ENCODE measurements at regions not wholly inside any gene's neighbourhood (a gene's known extent, or its start where the extent isn't known, plus 50 kb on each side); places are given as distances from the start of the nearest gene placed in this dataset.
"Not testable (repeated sequence)": the region's sequence is repeated elsewhere in the genome, so short reads cannot be mapped to it uniquely, and the experiment has no call there.

DNA sequence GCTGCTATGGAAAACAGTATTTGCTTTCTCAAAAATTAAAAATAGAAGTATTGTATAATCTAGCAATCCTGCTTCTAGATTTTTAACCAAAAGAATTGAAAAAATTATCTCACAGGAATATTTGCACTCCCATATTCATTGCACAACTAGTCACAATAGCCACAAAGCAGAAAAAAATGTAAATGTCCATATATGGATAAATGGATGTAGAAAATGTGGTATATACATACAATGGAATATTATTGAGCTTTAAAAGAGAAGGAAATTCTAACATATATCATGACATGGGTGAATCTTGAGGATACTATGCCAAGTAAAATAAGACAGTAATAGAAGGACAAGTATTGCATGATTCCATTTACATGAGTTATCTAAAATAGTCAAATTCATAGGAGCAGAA is 2753.0 kb downstream of the PCDH9 start:
- no peak for DNase-seq

DNA sequence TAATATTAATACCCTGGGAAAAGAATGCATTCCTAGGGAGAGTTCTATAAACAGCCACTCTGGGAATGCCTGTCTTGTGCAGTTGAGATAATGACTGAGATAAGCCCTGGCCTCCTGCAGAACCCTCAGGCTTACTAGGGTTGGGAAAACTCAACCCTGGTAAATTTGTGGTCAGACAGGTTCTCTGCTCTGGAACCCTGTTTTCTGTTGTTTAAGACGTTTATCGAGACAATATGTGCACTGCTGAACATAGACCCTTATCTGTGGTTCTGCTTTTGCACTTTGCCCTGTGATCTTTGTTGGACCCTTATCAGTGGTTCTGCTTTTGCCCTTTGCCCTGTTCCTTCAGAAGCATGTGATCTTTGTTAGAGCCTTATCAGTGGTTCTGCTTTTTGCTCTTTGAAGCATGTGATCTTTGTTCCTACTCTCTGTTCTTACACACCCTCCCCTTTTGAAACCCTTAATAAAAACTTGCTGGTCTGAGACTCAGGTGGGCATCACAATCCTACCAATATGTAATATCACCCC is 2754.0 kb downstream of the PCDH9 start:
- DNase-seq, result not testable (repeated sequence)

DNA sequence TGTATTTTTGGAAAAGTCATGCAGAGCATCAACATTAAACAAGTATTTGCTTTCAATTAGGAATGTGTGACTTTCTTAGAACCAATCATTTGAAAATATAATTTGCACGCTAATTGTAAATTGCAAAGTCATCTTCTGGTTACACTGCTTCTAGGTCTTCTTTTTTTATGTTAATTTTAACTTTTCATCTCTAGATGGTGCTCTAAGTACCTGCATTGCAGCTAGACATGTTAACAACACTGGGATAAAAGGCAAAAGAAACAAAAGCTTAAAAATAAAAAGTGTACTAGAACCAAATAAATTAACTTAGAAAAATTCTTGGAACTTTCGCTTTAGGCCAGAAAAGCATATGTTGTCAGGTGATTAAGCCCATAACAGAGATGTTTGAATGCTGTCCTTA is 2758.2 kb downstream of the PCDH9 start:
- DNase-seq, result peak; percentile 42

DNA sequence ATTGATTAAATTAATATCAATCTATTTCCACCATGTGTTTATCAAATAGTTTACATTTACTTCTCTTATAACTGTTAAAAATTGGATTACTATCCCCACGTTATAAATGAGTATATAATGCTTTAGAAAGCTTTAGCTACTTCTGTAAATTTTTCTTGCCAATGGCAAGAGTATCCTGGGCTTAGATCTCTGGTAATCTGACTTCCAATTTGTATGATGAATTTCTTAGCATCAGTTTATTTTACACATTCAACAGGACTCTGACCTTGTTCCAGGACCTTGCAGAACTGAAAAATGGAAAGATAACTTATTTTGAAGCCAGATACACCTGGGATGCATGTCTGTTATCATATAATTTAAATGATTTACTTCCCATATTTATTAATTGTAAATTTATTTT is 2759.4 kb downstream of the PCDH9 start:
- no peak for DNase-seq

DNA sequence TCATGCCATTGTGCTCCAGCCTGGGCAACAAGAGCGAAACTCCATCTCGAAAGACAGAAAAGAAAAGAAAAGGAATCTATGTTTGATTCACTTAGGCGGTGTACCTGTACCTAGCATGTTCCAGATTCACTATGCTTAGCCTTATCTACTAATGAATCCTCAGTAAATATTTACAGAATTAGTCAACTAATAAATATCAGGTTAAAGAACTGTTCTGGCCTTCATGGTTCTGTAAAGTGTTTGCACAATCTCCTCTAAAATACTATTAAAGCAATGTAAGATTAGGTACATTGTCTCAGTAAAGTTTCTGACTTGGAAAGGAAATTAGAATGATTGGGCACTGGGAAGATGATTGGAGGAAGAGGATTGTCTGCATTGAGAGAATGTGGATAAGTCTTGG is 2770.4 kb downstream of the PCDH9 start:
- DNase-seq, result no peak

DNA sequence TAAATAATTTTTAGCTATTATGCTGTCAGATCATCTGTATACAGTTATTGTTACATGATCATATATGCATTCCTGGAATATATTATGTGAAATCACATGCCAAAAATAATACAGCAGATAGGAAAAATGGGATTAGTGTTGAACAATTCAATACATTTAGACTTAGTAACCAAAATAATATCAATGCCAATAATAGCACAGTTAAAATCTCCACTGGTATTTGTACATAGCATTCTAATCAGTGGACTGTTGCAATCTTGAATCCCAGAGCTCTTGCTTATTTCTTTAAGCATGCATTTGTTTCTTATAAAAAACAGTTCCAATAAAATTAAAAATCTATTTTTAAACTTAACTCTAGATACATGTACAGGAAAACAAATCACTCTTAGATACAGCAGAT is 2772.2 kb downstream of the PCDH9 start:
- no peak for DNase-seq

DNA sequence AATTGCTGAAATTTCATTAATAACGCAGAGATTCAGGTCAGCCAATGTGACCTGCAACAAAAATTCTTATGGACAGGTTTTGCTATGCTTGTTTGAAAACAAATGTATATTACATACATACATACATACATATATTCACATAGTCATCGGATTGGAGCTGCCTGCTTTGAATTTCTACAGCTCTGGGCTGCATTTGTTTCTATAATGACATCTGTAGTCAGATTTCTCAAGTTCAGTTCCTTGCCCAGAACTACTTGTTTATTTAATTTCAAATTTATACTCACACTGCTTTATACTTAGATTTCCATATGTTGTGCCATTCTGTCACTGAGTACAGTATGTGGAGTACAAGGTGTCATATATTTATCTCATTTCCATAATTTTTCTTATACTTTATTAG is 2775.0 kb downstream of the PCDH9 start:
- DNase-seq, result no peak

DNA sequence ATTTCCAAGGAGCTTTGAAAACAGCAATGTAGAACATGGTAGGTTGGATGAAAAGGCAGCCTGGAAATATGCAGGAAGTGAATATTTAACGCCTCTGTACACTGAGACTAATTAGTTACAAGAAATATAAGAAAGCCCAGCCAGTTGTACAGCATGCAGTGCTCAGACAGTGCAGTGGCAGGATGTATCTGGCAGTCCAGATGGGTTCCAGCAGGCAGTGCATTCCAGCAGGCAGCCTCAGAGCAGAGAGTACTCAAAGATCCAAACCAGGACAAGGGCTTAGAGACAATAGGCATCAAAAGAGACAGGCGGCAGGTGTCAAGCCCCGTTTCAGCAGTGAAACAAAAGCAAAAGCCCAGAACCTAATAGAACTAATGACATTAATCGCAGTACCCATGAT is 2776.3 kb downstream of the PCDH9 start:
- no peak for DNase-seq

DNA sequence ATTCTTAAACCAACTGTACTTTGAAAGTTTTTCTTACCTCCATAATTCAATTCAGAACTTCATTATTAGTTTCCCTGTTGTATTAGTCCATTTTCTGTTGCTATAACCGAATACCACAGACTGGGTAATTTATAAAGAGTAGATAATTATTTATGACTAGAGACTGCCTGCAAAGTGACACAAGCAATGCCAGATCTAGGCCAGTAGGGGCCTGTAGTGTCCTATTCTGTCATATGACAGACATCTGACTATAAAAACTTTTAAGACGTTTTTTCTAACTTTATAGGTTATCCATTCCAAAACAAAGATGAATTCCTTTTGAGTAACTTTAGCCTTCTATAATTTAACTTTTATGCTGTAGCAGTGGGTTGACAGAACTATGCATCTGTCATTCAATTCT is 2783.8 kb downstream of the PCDH9 start:
- DNase-seq, result no peak

DNA sequence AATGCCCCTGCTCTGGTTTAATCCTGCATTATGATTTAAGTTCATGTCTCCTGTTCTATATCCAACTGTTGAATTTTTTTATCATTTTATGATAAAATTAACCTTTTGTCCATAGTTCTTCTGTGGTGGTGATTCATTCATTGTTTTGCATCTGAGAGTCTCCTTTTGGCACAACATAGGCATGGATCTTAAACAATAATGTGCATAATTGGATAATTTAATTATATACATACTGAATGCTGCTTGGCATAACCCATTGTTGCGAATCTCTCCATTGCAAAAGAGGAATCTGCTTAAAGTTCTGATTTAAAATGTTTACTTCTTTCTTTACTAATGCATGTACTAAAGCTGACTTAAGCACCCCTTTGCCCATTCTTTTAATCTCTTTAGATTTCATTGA is 2788.4 kb downstream of the PCDH9 start:
- DNase-seq, result no peak

DNA sequence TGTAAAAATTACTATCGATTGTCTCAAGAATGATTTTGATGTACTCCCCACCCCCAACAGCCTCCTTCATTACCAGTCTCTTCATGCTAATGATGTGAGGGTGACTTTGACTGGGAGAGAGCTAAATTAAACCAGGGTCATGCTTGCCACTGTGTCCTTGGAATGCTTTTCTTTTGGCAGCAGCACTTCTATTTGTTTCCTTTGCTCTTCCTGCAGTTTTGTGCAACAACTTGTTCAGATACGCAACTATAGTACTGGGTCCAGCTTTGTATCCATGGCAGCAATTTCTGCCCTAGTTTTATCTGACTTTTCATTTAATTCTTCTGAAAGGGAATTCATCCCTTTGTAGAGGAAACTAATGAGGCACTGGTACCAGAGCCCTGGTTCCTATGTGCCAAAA is 2792.1 kb downstream of the PCDH9 start:
- no peak for DNase-seq

DNA sequence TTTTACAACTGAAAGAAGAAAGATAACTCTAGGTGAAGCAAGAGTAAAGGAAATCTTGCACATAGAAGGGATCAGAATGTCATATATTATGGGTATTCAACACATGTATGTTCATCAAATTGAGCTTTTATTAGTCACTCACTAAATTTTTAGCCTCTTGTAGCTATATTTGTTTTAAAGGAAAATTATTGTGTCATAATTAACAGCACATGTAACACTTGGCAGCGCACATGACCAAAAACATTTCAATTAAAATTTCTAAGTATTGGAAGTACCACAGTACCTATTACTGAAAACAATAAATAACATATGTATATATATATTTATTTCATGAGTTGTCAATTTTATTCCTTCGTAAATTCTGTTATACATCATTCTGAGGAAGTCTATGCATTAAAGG is 2800.4 kb downstream of the PCDH9 start:
- DNase-seq, result no peak

DNA sequence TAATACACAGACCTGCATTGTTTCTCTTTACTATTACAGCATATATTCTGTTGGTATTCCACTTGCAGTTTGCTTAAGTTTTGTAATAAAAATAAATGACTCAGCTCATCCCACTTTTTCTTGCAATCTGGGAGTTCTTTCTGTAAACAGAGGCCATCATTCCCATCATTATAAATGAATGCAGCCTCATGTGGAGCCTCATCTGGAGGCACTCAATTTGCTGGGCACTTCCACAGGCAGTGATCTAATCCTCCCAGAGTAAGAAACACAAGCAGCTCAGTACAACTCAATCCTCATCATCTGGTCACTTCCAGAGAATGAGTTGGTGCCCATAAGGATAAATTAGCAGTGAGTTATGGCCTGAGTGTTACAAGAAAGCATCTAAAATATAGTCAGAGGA is 2801.9 kb downstream of the PCDH9 start:
- DNase-seq, result no peak

DNA sequence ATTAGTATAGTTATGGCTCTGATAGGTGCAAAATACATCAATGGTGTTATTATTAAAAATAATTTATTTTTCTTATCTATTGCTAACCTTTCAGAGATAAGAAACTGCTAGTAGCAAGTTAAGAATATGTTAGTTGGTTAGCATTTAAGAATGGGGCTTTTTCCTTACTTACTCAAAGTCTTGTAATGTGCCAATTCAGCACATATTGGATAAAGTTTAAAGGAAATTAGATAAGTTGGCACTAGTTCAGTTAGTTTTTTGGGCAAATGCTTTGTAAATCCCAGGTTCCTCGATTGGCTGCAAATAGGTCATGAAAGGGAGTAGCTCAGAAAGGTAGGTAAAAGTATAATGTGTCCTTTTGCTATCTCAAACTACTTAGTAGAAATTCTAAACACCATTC is 2806.7 kb downstream of the PCDH9 start:
- DNase-seq, result no peak

DNA sequence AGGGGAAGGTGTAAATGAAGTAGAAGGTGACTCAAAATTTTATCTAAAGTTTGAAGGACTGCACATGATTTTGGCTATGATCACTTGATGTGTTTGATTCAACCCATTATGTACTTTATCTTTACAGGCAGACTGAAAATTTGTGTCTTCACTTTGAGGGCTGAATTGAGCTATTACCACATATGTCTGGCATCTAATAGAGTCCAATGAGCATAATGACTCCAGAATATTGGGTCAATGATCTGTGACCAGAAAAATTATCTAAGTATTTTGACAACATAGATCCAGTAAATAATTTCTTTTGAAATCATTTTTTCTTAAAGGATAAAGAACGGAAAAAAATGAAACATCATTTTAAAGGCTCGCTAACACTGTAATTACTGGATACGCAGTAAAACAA is 2810.0 kb downstream of the PCDH9 start:
- no peak for DNase-seq

DNA sequence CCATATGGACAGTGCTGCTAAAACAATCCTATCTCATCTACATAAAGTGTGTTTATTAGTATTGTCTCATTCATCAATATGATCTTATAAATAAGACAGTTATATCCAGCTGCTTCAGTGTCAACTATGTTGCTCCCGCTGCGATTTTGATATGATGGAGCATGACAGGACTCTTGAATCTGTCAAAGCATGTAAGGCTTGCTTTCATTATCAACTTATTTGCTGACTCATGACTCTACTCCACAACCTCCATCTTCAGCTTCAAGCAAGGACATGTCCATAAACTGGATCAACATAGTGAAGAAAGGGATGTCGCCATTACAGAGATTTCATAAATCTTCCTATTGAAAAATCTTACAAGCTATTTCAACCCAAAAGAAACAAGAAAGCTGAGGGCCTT is 2812.6 kb downstream of the PCDH9 start:
- no peak for DNase-seq

DNA sequence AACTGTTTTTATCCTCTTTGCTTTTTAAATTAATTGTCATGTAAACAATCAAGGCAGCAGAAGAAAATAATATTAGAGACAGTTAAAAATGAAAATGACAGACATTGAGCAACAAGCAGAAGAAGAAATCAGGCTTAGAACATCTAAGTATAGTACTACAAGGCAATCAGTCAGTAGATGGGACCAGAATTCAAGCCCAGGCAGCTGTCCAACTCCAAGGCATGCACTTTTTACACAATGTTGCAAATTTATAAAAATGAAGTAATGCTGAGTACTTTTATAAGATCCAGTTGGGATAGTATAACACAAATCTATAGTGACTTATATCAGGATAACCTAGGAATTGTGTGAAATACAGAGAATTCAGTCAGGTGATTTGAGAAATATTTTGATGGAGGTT is 2815.8 kb downstream of the PCDH9 start:
- no peak for DNase-seq

DNA sequence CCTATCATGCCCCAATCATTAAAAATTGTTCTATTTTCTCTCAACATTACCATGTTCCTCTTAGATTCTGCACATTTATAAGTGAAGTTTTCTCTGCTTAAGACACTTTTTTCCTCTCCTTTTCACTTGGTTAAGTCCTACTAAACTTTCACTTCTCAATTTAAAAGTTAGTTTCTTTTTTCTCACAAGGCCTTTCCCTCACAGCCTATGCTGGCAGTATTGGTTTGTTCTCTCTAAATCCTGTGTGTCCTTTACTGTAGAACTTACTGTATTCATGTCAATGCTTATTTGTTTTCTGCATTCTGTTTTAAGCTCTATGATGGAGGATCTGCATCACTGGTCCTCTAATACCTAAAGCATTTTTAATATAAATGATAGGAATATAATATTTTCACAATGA is 2816.6 kb downstream of the PCDH9 start:
- no peak for DNase-seq

DNA sequence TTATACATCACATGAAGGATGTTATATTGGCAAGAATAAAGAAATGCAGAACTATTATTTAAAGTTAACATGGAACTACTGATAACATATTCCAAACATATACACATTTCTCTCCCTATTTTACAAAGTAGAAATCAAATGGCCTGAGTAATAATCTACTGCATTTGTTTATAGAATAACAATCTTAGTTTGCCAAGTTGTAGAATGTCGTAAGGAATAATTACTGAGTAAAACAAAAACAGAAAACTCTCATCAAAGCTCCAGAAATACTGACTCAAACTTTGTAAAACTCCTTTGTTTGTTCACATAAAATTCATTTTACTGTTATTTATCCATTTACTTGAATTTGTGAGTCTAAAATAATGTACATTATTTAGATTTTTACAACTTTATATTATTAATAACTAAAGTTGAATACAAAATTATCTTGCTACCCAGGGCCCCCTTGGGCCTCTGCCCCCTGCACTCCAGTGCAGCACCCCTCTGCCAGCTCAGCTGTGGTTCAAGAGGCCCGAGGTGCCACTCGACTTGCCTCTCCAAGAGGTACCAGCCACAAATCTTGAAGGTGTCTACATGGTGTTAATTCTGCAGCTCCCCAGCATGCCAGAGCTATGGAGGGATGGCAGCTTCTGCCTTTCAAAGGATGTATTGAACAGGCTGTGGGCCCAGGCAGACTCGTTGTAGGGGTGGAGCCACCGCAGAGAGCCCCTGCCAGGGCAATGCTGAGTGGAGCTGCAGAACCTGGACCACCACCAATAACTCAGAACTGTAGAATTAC is 2819.7 kb downstream of the PCDH9 start:
- DNase-seq, result no peak

DNA sequence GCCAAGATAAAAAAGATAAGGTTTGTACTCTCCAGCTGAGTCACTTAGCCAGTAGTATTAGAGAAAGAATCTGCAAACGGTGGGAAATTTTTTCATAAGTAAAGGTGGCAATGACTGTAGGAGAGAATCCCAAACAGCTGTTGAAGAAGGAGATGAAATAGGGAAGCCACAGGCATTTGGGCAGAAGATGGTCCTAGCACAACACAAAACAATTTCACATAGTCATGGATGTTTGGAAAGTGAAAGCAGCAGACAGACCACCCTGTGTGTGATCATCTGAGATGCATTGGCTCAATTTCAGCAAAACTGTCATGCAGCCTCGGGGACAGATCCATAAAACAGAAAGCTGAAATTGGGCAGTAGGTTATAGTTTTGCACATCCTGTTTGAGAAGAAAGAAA is 2832.4 kb downstream of the PCDH9 start:
- no peak for DNase-seq

DNA sequence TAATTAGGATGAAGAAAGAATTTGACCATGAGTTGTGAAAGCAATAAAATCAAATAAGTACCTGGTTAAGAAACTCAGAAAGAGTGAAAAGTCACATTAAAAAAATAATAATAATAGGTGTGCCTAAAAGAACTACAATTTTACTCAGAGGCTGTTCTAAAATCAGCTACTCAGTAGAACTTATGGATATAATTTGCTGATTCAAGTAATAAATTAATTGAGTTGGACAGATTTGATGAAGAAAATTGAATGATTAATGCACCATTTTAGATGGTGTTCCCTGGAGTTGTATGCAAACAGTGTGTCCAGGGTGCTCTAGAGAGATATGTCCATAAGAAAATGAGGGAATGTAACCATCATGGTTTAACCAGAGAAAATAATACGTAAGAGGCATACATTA is 2852.5 kb downstream of the PCDH9 start:
- DNase-seq, result no peak

DNA sequence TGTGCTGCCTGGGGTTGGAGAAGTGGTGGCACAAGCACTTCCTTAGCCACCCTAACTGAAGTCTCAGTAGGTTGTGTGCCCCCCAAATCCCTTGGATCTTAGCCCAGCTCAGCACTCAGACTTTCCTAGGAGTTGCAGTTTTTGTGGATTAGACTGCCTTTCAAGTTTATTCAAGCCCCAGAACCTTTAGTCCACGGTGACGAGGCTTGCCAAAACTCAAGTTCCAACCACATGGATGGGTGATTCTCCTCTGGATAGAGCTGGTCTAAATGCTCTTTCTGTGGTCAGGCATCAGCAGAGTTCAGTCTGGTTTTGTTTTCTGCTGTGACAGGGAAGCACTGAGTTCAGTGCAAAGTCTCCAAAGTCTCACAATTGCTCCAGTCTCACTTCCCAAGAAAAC is 2858.7 kb downstream of the PCDH9 start:
- DNase-seq, result no peak

DNA sequence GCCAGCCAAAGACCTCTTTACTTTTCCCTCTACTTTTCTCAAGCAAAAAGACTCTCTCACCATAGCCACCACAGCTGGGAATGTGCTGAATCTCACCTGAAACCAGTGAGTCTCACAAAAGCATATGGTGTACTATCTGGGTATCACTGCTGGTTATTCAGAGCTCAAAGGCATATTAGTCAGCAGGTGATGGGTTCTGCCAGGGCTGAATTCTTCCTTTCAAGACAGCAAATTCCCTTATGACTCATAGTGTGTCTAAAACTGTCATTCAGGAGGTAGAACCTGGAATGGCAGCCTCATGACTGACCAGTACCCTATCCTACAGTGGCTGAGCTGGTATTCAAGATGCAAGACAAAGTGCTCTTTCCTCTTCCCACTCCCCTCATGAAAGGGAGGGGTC is 2859.1 kb downstream of the PCDH9 start:
- DNase-seq, result no peak

DNA sequence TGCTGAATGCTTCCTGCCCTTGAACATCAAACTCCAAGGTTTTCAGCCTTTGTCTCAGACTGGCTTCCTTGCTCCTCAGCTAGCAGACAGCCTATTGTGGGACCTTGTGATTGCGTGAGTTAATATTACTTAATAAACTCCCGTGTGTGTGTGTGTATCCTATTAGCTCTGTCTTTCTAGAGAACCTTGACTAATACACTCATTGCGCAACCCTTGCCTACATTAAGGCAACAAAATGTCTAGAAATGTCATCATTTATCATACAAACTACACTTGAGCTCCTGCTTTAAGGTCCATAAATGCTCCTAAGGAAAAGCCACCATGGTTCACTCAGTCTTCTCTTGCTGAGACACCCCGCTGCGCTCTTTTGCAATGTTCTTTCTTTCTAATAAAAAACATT is 2861.0 kb downstream of the PCDH9 start:
- no peak for DNase-seq

DNA sequence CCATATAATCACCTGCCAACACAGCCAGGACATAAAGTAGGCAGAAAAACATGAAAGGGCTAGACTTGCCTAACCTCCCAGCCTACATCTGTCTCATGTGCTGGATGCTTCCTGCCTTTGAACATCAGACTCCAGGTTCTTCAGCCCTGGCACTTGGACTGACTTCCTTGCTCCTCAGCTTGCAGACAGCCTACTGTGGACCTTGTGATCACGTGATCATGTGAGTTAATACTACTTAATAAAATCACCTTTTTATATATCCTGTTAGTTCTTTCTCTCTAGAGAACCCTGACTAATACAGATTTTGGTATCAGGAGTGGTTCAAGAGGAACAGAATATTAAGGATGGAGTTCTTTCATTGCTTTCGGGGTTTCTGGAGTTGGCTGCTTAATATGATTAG is 2867.6 kb downstream of the PCDH9 start:
- no peak for DNase-seq

Data from NCI-H1694 treated with DMSO at 0.1 percent for 48 hours (cell line).